ENCODE measurements at regions not wholly inside any gene's neighbourhood (a gene's known extent, or its start where the extent isn't known, plus 50 kb on each side); places are given as distances from the start of the nearest gene placed in this dataset.
A peak's percentile ranks its signal among the peaks of the same experiment; 100 is the strongest.
"Not testable (repeated sequence)": the region's sequence is repeated elsewhere in the genome, so short reads cannot be mapped to it uniquely, and the experiment has no call there.

DNA sequence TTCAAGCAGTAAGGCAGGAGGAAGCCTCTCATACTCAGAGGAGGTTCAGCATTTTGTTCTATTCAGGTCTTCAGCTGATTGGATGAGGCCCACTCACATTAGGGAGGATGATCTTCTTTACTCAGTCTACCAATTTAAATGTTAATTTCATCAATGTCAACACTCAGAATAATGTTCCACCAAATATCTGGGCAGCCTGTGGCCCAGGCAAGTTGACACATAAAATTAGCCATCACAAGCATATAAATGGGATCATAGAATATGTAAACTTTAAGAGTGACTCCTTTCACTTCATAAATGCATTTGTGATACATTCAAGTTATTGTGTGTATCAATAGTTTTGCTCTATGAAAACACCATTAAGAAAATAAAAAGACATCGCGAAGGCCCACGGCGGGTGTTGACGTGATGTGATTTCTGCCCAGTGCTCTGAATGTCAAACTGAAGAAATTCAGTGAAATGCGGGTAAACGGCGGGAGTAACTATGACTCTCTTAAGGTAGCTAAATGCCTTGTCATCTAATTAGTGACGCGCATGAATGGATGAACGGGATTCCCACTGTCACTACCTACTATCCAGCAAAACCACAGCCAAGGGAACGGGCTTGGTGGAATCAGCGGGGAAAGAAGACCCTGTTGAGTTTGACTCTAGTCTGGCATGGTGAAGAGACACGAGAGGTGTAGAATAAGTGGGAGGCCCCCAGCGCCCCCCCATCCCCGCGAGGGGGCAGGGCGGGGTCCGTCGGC is 536.1 kb upstream of the AUTS2 start:
- intact Hi-C loops (cut with DNase I) = no loop called here
- Histone ChIP-seq H3K27ac (no peak overlapping the region), H3K4me1 (no peaks in the 10 kb centered on the region), H3K27me3 (no peaks in the 10 kb centered on the region), H3K36me3 (no peaks in the 10 kb centered on the region), H3K9me3 (peaks cover 0 to 24% of the 10 kb centered on the region in 2 donors), H3K4me3 (no peak overlapping the region)
- ATAC-seq (no peak), DNase-seq (peak in 1 of 4 donors; percentile 10)
- TF ChIP-seq CTCF (IDR thresholded peaks at IDR 0.05) = no peak

DNA sequence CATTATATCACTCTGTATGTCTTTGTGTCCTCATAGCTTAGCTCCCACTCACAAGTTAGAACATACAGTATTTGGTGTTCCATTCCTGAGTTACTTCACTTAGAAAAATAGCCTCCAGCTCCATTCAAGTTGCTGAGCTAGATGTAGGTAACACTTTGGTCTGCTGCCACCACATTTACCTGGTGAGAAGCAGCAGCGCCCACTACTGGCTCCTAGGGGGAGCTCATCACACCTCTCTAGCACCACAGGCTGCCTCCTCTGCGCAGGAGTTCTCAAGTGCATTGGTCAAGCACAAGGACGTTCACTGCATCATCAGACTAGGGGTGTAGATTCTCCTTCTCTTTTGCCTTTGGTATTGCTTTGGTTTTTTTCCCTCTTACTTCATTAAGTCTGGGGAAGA is 530.9 kb upstream of the AUTS2 start:
- ATAC-seq = peak; percentile 86
- TF ChIP-seq CTCF (IDR thresholded peaks at IDR 0.05) = no peak

DNA sequence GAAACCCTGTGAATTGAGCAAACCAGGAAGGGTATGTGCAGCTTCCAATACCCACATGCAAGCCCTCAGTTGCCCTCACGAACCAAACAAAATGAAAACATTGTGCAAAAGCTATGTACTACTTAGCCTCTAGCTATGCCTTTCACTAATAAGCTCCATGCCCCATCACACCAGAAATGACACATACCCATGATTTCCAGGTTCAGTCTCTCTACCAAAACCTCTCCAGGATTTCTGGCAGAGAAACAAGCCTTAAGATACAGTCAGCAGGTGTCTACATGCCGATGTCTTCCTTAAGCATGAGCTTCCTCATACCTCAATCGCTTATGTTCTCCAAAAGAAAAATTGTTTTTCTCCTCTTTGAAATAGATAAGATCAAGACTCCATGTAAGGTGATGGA is 527.8 kb upstream of the AUTS2 start:
- no peaks in the 10 kb centered on the region for H3K36me3 ChIP-seq
- H3K27me3 ChIP-seq = no peaks in the 10 kb centered on the region
- H3K4me3 ChIP-seq = no peak overlapping the region
- no peak for TF ChIP-seq CTCF (IDR thresholded peaks at IDR 0.05)
- no peaks in the 10 kb centered on the region for H3K4me1 ChIP-seq
- DNase-seq = no peak
- intact Hi-C loops (cut with DNase I) = no loop called here
- no peak overlapping the region for H3K27ac ChIP-seq
- no peak for ATAC-seq
- H3K9me3 ChIP-seq = peaks cover 0 to 23% of the 10 kb centered on the region in 2 donors

More for the DNA sequence above, 530.9 kb upstream of the AUTS2 start:
- Histone ChIP-seq H3K4me3 (no peak overlapping the region), H3K4me1 (no peaks in the 10 kb centered on the region), H3K27ac (no peak overlapping the region), H3K27me3 (no peaks in the 10 kb centered on the region), H3K9me3 (peaks cover 0 to 16% of the 10 kb centered on the region in 2 donors), H3K36me3 (no peaks in the 10 kb centered on the region)
- intact Hi-C loops (cut with DNase I) = no loop called here
- peak in 2 of 4 donors; percentile 33 to 37 for DNase-seq

- Histone ChIP-seq H3K4me1 (peaks cover 0 to 5% of the 10 kb centered on the region in 2 donors), H3K27ac (no peak overlapping the region), H3K36me3 (no peaks in the 10 kb centered on the region), H3K9me3 (peaks cover 0 to 24% of the 10 kb centered on the region in 2 donors), H3K4me3 (no peak overlapping the region), H3K27me3 (no peaks in the 10 kb centered on the region)
- TF ChIP-seq CTCF (IDR thresholded peaks at IDR 0.05) = no peak
- ATAC-seq (no peak), DNase-seq (no peak)
- intact Hi-C loops (cut with DNase I) = no loop called here
Observed at GRCh38 chr7:69076566-69076965, 521.7 kb upstream of the AUTS2 start.

DNA sequence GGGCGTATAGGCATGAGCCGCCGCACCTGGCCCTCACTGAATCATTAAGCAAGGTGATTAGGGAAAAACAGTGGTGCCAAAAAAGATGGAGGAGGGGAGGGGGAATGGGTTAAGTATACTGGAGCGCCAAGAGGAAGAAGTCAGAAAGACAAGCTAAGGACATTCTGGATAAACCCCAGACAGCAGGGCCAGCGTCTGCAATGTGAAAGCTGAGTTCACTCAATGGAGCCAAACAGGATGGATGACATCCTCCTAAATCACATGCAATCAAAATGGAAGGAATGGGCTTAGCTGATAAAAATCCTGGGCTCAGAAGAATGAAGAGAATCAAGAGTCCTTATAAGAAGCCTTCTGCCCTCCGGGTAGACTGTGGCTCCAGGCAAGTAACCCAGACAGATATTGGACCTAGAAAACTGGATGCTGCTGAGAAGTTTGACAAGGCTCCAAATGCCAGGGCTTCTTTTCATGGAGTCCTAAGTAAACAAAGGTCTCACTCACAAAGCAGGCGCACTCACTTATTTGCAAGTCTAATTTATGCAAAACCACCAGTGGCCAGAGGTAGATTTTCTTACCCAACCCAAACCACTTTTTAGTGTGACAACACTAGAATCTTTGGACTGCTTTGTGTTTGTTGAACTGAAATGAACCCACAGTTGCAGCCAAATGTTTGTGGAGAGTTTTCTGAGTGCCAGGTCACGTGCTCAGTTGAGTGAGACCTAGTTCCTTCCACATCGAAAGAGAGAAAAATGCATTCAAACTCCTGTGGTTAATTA is 519.1 kb upstream of the AUTS2 start:
- intact Hi-C loops (cut with DNase I) = no loop called here
- H3K9me3 ChIP-seq = peaks cover 0 to 10% of the 10 kb centered on the region in 2 donors
- no peaks in the 10 kb centered on the region for H3K27me3 ChIP-seq
- TF ChIP-seq CTCF (IDR thresholded peaks at IDR 0.05) = no peak
- no peaks in the 10 kb centered on the region for H3K36me3 ChIP-seq
- no peak overlapping the region for H3K4me3 ChIP-seq
- H3K4me1 ChIP-seq = peaks cover 0 to 5% of the 10 kb centered on the region in 2 donors
- ATAC-seq (peak; percentile 78), DNase-seq (peak in 2 of 4 donors; percentile 64 to 78)
- no peak overlapping the region for H3K27ac ChIP-seq

GRCh38 chr7:69087281-69087680 is 511.0 kb upstream of the AUTS2 start:
- H3K4me1 ChIP-seq; intact Hi-C loops (cut with DNase I); H3K4me3 ChIP-seq; H3K36me3 ChIP-seq; H3K9me3 ChIP-seq; ATAC-seq; H3K27me3 ChIP-seq; H3K27ac ChIP-seq; DNase-seq: not testable (repeated sequence)
